ENCODE measurements at regions not wholly inside any gene's neighbourhood (a gene's known extent, or its start where the extent isn't known, plus 50 kb on each side); places are given as distances from the start of the nearest gene placed in this dataset.

DNA sequence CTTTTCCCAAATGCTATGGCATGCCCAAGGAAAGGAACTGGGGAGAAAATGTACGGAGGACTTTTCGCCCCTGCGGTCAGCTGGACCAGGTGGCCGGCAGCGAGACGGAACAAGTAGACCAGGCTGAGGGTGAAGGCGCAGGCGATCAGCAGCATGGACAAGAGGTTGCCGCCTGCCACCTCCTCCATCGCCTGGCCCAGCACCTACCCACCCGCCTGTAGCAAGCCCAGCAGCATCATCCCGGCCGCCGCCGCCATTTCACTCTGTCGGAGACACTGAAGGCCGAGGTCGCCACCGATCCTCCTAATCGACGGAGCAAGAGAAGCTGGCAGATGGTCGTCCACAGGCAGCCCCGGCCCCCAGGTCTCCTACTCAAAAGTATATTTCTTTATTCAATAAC, 1046.3 kb upstream of the GBE1 start:
- TF ChIP-seq, protein P1, sequence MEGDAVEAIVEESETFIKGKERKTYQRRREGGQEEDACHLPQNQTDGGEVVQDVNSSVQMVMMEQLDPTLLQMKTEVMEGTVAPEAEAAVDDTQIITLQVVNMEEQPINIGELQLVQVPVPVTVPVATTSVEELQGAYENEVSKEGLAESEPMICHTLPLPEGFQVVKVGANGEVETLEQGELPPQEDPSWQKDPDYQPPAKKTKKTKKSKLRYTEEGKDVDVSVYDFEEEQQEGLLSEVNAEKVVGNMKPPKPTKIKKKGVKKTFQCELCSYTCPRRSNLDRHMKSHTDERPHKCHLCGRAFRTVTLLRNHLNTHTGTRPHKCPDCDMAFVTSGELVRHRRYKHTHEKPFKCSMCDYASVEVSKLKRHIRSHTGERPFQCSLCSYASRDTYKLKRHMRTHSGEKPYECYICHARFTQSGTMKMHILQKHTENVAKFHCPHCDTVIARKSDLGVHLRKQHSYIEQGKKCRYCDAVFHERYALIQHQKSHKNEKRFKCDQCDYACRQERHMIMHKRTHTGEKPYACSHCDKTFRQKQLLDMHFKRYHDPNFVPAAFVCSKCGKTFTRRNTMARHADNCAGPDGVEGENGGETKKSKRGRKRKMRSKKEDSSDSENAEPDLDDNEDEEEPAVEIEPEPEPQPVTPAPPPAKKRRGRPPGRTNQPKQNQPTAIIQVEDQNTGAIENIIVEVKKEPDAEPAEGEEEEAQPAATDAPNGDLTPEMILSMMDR (IDR thresholded peaks at IDR 0.05), result no peak
- Histone ChIP-seq H3K27ac (no peak overlapping the region), H3K36me3 (no peaks in the 10 kb centered on the region), H3K27me3 (ENCODE audit: low read depth) (no peaks in the 10 kb centered on the region), H3K4me1 (no peaks in the 10 kb centered on the region), H3K9me3 (no peaks in the 10 kb centered on the region), H3K4me3 (no peak overlapping the region)
- DNase-seq (peak; percentile 34), ATAC-seq (no peak)
- intact Hi-C loops (cut with DNase I), result no loop called here

DNA sequence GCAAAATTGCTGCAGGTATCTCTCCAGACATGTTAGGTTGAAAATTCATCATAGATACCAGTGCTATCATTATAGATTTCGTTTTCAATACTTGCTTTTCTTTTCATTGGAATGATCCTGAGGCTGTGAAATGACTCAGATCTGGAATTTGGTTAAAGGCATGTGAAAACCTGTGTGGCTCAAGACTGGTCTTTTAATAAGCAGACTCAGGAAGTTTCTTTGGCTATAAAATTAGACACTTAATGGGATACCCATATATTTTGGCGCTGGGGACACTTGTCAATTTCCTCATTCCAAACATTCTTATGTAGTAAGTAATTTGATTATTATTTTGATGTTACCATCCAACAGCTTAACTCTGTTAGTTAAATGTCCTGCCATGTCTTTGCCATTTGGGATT, 1041.1 kb upstream of the GBE1 start:
- TF ChIP-seq, protein P1 (IDR thresholded peaks at IDR 0.05), result no peak
- intact Hi-C loops (cut with DNase I), result no loop called here
- Histone ChIP-seq H3K36me3 (no peaks in the 10 kb centered on the region), H3K27me3 (ENCODE audit: low read depth) (no peaks in the 10 kb centered on the region), H3K4me3 (no peak overlapping the region), H3K9me3 (no peaks in the 10 kb centered on the region), H3K4me1 (no peaks in the 10 kb centered on the region), H3K27ac (no peak overlapping the region)
- DNase-seq (no peak), ATAC-seq (no peak)

DNA sequence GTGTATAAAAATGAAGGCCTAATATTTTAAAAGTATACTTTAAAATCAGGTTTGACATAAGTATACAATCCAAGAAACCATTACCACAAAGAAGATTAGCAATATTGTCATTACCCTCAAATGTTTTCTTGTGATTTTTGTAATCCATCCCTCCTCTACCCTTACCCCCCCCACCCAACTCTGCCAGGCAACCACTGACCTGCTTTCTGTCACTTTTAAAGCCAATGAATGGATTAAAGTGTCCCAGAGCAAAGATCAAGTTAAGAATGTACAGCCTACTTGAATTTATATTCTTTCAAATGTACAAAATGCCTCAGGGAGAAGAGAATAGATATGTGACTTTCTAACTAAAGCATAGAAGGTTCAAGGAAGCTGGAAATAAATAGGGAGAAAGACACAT, 1038.8 kb upstream of the GBE1 start:
- TF ChIP-seq, protein P1 (IDR thresholded peaks at IDR 0.05), result no peak
- Histone ChIP-seq H3K36me3 (no peaks in the 10 kb centered on the region), H3K27me3 (ENCODE audit: low read depth) (no peaks in the 10 kb centered on the region), H3K4me1 (no peaks in the 10 kb centered on the region), H3K27ac (no peak overlapping the region), H3K9me3 (no peaks in the 10 kb centered on the region), H3K4me3 (no peak overlapping the region)
- intact Hi-C loops (cut with DNase I), result no loop called here
- no peak for ATAC-seq
- no peak for DNase-seq

DNA sequence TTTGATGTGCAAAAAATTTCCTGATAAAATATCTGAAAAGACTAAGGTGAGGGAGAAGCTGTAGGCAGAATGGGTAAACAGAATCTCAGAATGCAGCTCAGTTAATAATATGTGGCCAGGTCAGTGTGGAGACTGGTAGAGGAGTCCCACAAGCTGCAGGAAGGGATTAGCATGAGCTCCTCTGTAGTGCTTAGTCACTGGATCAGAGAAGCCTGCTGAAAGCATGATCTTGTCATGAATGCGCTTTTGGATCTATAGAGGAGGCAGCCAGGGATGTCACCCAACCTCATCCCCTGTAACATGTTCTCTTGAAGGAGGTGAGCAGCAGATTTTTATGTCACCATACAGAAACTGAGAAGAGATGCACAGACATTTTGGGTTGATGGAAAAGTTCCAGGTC, 1035.3 kb upstream of the GBE1 start:
- Histone ChIP-seq H3K27ac (no peak overlapping the region), H3K4me3 (no peak overlapping the region), H3K27me3 (ENCODE audit: low read depth) (no peaks in the 10 kb centered on the region), H3K36me3 (no peaks in the 10 kb centered on the region), H3K9me3 (no peaks in the 10 kb centered on the region), H3K4me1 (no peaks in the 10 kb centered on the region)
- no peak for DNase-seq
- ATAC-seq, result no peak
- TF ChIP-seq, protein P1 (IDR thresholded peaks at IDR 0.05), result no peak
- intact Hi-C loops (cut with DNase I), result no loop called here

DNA sequence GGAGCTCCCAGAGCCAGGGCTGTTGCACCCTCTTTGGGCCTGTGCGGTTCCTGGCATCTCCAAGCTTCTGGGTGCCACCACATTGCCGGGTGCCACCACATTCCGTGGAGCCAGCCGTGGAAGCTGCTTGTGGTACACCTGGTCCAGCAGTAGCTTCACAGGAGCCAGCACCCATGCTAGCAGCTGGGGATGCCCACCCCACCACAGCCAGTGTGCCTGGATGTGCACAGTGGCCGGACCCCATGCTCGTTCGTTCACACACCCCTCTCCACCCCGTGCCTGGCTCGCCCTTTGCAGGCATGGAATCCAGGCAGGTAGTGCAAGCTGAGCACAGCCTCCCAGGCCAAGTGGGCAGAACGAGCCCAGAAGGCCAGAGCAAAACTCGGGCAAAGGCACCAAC, 1029.8 kb upstream of the GBE1 start:
- no peaks in the 10 kb centered on the region for H3K27me3 ChIP-seq (ENCODE audit: low read depth)
- DNase-seq (no peak), ATAC-seq (no peak)
- intact Hi-C loops (cut with DNase I), result no loop called here
- H3K4me1 ChIP-seq, result no peaks in the 10 kb centered on the region
- H3K27ac ChIP-seq, result no peak overlapping the region
- TF ChIP-seq, protein P1 (IDR thresholded peaks at IDR 0.05), result no peak
- H3K9me3 ChIP-seq, result no peaks in the 10 kb centered on the region
- H3K36me3 ChIP-seq, result no peaks in the 10 kb centered on the region
- H3K4me3 ChIP-seq, result no peak overlapping the region
